H1 (cell line): ENCODE measurements at regions not wholly inside any gene's neighbourhood (a gene's known extent, or its start where the extent isn't known, plus 50 kb on each side); places are given as distances from the start of the nearest gene placed in this dataset.

ENCODE experiments used
- CTCF ChIA-PET: fragments of 300-600 bp; sonication (Branson Sonifier 250); formaldehyde crosslinking; loops from one replicate; lab custom pipeline; 2021; ENCODE audit not compliant: partially characterized antibody; lab: Charles Lee
- POLR2A ChIA-PET: fragments of 300-600 bp; sonication (Branson Sonifier 250); formaldehyde crosslinking; loops from one replicate; lab custom pipeline; 2021; ENCODE audit warnings: inconsistent platforms; ENCODE audit not compliant: partially characterized antibody; lab: Charles Lee
- DNase-seq, 2 experiments: peaks; one replicate each; pipeline versions ENCODE4 v3.0.0 to v3.0.0-alpha.2; 2010 to 2022; ENCODE audit warnings: low spot score in 2 of 2, low read depth in 1 of 2, mixed read lengths in 1 of 2
- FAIRE-seq: peaks from 2 replicates; lab custom pipeline; 2011; peaks lifted over from hg19 to GRCh38; lab: Jason Lieb, UNC
- H2AFZ ChIP-seq: 2 replicates; pipeline ENCODE4 v1.8.1; 2012; ENCODE audit warnings: low read length, inconsistent platforms
- H2AK5ac ChIP-seq: 2 replicates; pipeline ENCODE4 v1.6.1; 2013; ENCODE audit warnings: low read depth, low read length
- H2BK120ac ChIP-seq: replicated peaks from 2 replicates; pipeline ENCODE3; 2013; ENCODE audit warnings: low read depth, low read length, inconsistent platforms
- H2BK12ac ChIP-seq: 2 replicates; pipeline ENCODE4 v1.6.1; 2013; ENCODE audit warnings: low read depth, low read length
- H2BK15ac ChIP-seq: 2 replicates; pipeline ENCODE4 v1.6.1; 2013; ENCODE audit warnings: low read length
- H2BK20ac ChIP-seq: 2 replicates; pipeline ENCODE4 v1.6.1; 2013; ENCODE audit warnings: low read length
- H2BK5ac ChIP-seq: 2 replicates; pipeline ENCODE4 v1.6.1; 2013; ENCODE audit warnings: low read depth, low read length
- H3K14ac ChIP-seq: 2 replicates; pipeline ENCODE4 v1.6.1; 2013; ENCODE audit warnings: inconsistent platforms; ENCODE audit not compliant: insufficient read length
- H3K18ac ChIP-seq: 2 replicates; pipeline ENCODE4 v1.6.1; 2013; ENCODE audit warnings: low read length; ENCODE audit errors: extremely low read depth
- H3K23ac ChIP-seq: 2 replicates; pipeline ENCODE4 v1.6.1; 2013; ENCODE audit warnings: inconsistent platforms; ENCODE audit not compliant: insufficient read length
- H3K23me2 ChIP-seq: 2 replicates; pipeline ENCODE4 v1.6.1; 2013; ENCODE audit warnings: low read depth, low read length
- H3K27ac ChIP-seq: 2 replicates; pipeline ENCODE4 v1.6.1; 2011; ENCODE audit warnings: low read depth, low read length, inconsistent platforms
- H3K27me3 ChIP-seq, 4 experiments: replicated peaks in 1 of 4; 1 replicate in 1 of 4; 2 replicates in 3 of 4; pipeline versions ENCODE4 v1.6.1 to v1.8.1; 2011 to 2013; ENCODE audit warnings: low read length in 3 of 4, mild to moderate bottlenecking in 3 of 4, inconsistent platforms in 2 of 4, mixed read lengths in 2 of 4, moderate library complexity in 1 of 4; ENCODE audit not compliant: control insufficient read depth in 3 of 4, insufficient read depth in 3 of 4; ENCODE audit errors: extremely low read depth in 1 of 4
- H3K36me3 ChIP-seq, 4 experiments: 2 replicates each; pipeline versions ENCODE4 v1.6.1 to v1.8.1; 2011 to 2013; ENCODE audit warnings: mild to moderate bottlenecking in 4 of 4, low read length in 3 of 4, moderate library complexity in 2 of 4, control low read depth in 1 of 4, inconsistent platforms in 1 of 4; ENCODE audit not compliant: insufficient read depth in 4 of 4, control insufficient read depth in 2 of 4
- H3K4ac ChIP-seq: replicated peaks from 2 replicates; pipeline ENCODE3; 2013; ENCODE audit warnings: low read length, low read depth, mixed read lengths, inconsistent platforms; ENCODE audit not compliant: insufficient read length
- H3K4me1 ChIP-seq, 4 experiments: replicated peaks in 1 of 4; 1 replicate in 1 of 4; 2 replicates in 3 of 4; pipeline versions ENCODE4 v1.6.1 to v1.8.1; 2011 to 2013; ENCODE audit warnings: low read length in 3 of 4, inconsistent platforms in 2 of 4, mixed read lengths in 1 of 4; ENCODE audit not compliant: insufficient read depth in 4 of 4, control insufficient read depth in 3 of 4
- H3K4me2 ChIP-seq, 2 experiments: 2 replicates each; pipeline versions ENCODE4 v1.6.1 to v1.8.1; 2011 to 2013; ENCODE audit warnings: low read depth in 2 of 2, low read length in 2 of 2, control low read depth in 1 of 2, inconsistent platforms in 1 of 2, mild to moderate bottlenecking in 1 of 2; ENCODE audit not compliant: insufficient read depth in 1 of 2
- H3K4me3 ChIP-seq, 4 experiments: fragments of 200-600, 300-600 bp in 1 of 4; sonication (generic), shearing (Covaris generic), sonication (Bioruptor Twin) in 1 of 4; 2 replicates each; pipeline versions ENCODE4 v1.5.1 to v1.8.1; 2011 to 2016; ENCODE audit warnings: low read length in 4 of 4, low read depth in 3 of 4, control low read depth in 2 of 4, inconsistent platforms in 2 of 4, mild to moderate bottlenecking in 2 of 4, mixed read lengths in 1 of 4, moderate library complexity in 1 of 4; ENCODE audit not compliant: insufficient read depth in 2 of 4; ENCODE audit errors: extremely low read depth in 1 of 4
- H3K56ac ChIP-seq: replicated peaks from 2 replicates; pipeline ENCODE3; 2013; ENCODE audit warnings: low read depth, mild to moderate bottlenecking, mixed read lengths, low read length, inconsistent platforms; ENCODE audit not compliant: insufficient read length
- H3K79me1 ChIP-seq: 2 replicates; pipeline ENCODE4 v1.6.1; 2013; ENCODE audit warnings: low read depth, low read length, control low read depth
- H3K79me2 ChIP-seq, 2 experiments: 2 replicates each; pipeline versions ENCODE4 v1.6.1 to v1.8.1; 2012 to 2013; ENCODE audit warnings: low read length in 2 of 2, mild to moderate bottlenecking in 2 of 2, inconsistent platforms in 1 of 2; ENCODE audit not compliant: insufficient read depth in 2 of 2, control insufficient read depth in 1 of 2
- H3K9ac ChIP-seq, 4 experiments: replicated peaks in 1 of 4; 1 replicate in 1 of 4; 2 replicates in 3 of 4; pipeline versions ENCODE4 v1.6.1 to v1.8.1; 2011 to 2013; ENCODE audit warnings: low read depth in 3 of 4, low read length in 3 of 4, control low read depth in 2 of 4, mild to moderate bottlenecking in 2 of 4, moderate library complexity in 2 of 4, inconsistent platforms in 1 of 4; ENCODE audit errors: extremely low read depth in 1 of 4
- H3K9me3 ChIP-seq, 2 experiments: 2 replicates each; pipeline versions ENCODE4 v1.6.1 to v1.8.1; 2012 to 2013; ENCODE audit warnings: mild to moderate bottlenecking in 2 of 2, moderate library complexity in 2 of 2, control low read depth in 1 of 2, inconsistent platforms in 1 of 2, low read depth in 1 of 2, low read length in 1 of 2, mixed read lengths in 1 of 2; ENCODE audit not compliant: insufficient read depth in 2 of 2
- H4K20me1 ChIP-seq, 2 experiments: replicated peaks in 1 of 2; 2 replicates each; pipeline versions ENCODE3 to v1.8.1; 2011 to 2013; ENCODE audit warnings: inconsistent platforms in 2 of 2, low read length in 2 of 2, mild to moderate bottlenecking in 1 of 2; ENCODE audit not compliant: insufficient read depth in 2 of 2, control insufficient read depth in 1 of 2
- H4K5ac ChIP-seq: 2 replicates; pipeline ENCODE4 v1.6.1; 2013; ENCODE audit warnings: low read length, low read depth, mixed read lengths, inconsistent platforms; ENCODE audit not compliant: insufficient read length
- H4K8ac ChIP-seq: 2 replicates; pipeline ENCODE4 v1.8.0; 2013; ENCODE audit warnings: mild to moderate bottlenecking, moderate library complexity, low read length, inconsistent platforms; ENCODE audit not compliant: insufficient read depth; ENCODE audit errors: extremely low read depth
- H4K91ac ChIP-seq: replicated peaks from 2 replicates; pipeline ENCODE3; 2013; ENCODE audit warnings: low read length, mixed read lengths, inconsistent platforms; ENCODE audit not compliant: insufficient read length
- KDM1A ChIP-seq: fragments of 200-600, 300-600 bp; sonication (generic); IDR thresholded peaks from 2 replicates; pipeline ENCODE4 v1.7.1; 2016; ENCODE audit warnings: mild to moderate bottlenecking, low read length, borderline replicate concordance
- WGBS, 2 experiments: shearing (Covaris generic) in 1 of 2; methylation state at CpG; one replicate each; pipeline versions ENCODE4 v1.1.6 to v1.1.7; 2013 to 2015; ENCODE audit warnings: low lambda C conversion rate in 2 of 2, mixed read lengths in 2 of 2, inconsistent platforms in 1 of 2, low coverage in 1 of 2, missing lambda C conversion rate in 1 of 2; ENCODE audit not compliant: insufficient replicate concordance in 2 of 2, insufficient coverage in 1 of 2, insufficient read length in 1 of 2; ENCODE audit errors: extremely low coverage in 1 of 2, missing lambda C conversion rate in 1 of 2; 5-methylcytosine and 5-hydroxymethylcytosine counted together

DNA sequence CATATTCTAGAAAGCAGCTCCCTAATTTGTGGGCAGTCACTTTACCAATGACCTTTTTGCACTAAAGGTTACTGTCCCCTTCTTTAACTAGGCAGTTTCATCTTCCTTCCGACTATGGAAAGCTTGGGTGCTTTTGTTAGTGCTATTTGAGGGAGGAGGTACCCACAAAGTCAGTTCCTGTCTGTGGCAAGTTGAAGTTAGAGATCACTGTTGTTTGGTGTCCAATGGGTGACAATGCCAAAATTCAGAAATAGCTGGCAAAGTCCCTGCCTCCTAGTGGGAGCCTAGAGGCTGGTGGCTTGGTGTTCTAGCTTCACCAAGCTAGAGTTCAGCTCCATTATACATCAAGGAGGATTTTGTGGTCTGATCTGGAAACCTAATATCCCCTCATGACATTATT lies 87.1 kb upstream of the PNPT1 start:
- Histone ChIP-seq H2BK5ac (no peak overlapping the region), H3K79me2 (no peaks in the 10 kb centered on the region), H3K23ac (no peak overlapping the region), H4K5ac (no peak overlapping the region), H2AK5ac (no peak overlapping the region), H3K36me3 (no peaks in the 10 kb centered on the region), H3K9me3 (no peaks in the 10 kb centered on the region), H3K14ac (no peak overlapping the region), H3K4ac (no peak overlapping the region), H4K8ac (no peak overlapping the region), H4K20me1 (no peaks in the 10 kb centered on the region), H3K18ac (no peak overlapping the region), H3K27ac (no peak overlapping the region), H3K56ac (no peak overlapping the region), H3K4me3 (no peak overlapping the region), H2BK15ac (no peak overlapping the region), H3K79me1 (no peaks in the 10 kb centered on the region), H3K4me1 (no peaks in the 10 kb centered on the region), H2BK120ac (no peak overlapping the region), H3K23me2 (no peaks in the 10 kb centered on the region), H2BK20ac (no peak overlapping the region), H2BK12ac (no peak overlapping the region), H3K4me2 (no peak overlapping the region), H3K9ac (no peak overlapping the region), H3K27me3 (no peaks in the 10 kb centered on the region), H4K91ac (no peak overlapping the region), H2AFZ (no peak overlapping the region)
- DNase-seq (no peak), FAIRE-seq (no peak)
- POLR2A ChIA-PET, result no interaction called here
- CTCF ChIA-PET, result interaction anchor here (1.1 to 1.3 kb wide), 2 partner anchors 9 to 182 kb away, joined by 3 to 5 read pairs; no protein-coding TSS in a partner anchor
- 79% methylated on average over 1 of the region's 1 CpG; no CpG with 5 or more reads in 1 of the 2 experiments for WGBS, 2 experiments
- no peak for TF ChIP-seq KDM1A
